SK-N-DZ (cell line): ENCODE measurements at regions not wholly inside any gene's neighbourhood (a gene's known extent, or its start where the extent isn't known, plus 50 kb on each side); places are given as distances from the start of the nearest gene placed in this dataset.

Experiments
- DNase-seq: peaks from one replicate; pipeline ENCODE4 v3.0.0-alpha.2; 2015; ENCODE audit warnings: low spot score

DNA sequence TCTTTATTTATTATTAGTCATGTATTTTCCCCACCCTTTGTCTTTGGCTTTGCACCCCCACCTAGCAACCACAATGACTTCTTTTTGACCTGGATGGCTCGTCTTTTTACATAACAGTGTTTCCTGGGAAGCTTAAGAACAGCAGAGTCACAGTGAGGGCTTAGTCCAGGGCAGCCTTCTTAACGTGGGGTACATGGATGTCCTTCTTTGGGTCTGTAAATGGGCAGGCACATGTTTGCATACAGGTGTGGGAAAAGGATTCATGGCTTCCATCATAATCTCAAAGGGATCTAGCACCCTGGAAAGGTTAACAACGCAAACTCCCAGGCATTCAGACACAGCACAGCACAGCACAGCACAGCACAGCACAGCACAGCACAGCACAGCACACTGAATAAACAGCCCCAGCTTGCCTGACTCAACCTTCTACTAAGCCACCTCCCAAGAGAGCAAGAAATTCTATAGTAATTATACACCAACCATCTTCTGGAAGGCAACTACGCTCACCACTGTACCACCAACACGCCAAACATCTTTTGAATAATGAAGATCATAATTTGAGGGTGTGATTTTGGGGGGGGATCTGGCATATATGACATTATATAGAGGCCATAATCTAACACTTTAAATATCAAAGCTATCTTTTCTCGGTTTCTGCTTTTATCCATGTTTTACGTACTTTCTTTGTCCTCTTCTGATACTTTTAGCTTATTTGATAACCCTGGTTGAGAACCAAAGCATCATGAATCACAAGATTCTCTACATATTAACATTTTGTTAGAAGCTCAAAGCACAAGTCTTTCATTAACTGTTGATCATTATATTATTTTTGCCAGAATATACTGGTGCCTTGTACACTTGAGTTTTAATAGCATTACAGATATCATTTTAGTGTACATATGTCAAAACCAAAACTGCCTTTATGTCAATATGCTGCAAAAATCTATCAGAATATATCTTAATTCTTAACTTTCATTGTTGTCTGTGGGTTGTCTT is 177.2 kb upstream of the KLF14 start:
- no peak for DNase-seq

DNA sequence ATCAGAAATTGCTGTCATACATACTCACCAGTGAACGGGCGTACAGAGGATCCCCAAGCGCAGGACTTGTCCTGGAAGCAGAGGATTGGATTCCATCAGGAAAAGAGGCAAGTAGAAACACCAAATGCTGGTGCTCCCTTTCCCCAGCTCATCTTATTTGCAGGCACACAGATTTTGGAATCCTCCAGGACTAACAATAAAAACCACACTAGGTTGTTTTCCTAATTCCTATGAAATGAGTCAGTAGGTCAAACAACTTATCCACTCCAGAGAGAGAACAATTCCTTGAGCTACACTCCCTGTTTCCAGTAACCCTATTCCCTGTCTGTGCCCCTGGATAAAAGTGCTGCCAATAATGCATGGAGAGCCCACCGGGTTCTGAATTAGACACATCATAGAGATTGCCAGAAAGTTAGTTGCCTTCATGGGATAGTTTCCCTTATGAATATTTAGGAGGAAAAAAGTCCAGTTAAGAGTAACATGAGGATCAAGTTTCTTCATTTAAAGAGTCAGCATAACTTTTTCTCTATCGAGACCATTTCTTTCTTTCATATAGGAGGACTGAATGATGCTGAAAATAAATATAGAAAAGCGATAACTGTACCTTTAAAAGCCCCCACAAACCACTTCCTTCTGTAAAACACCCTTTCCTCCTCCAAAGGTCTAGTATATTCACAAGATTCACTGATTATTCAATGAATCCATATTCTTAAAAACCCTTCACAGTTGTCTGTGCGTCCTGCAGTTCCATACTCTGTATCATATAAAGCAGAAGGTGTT is 178.3 kb upstream of the KLF14 start:
- DNase-seq, result no peak

GRCh38 chr7:130912862-130913638 is 179.0 kb upstream of the KLF14 start:
- no peak for DNase-seq

DNA sequence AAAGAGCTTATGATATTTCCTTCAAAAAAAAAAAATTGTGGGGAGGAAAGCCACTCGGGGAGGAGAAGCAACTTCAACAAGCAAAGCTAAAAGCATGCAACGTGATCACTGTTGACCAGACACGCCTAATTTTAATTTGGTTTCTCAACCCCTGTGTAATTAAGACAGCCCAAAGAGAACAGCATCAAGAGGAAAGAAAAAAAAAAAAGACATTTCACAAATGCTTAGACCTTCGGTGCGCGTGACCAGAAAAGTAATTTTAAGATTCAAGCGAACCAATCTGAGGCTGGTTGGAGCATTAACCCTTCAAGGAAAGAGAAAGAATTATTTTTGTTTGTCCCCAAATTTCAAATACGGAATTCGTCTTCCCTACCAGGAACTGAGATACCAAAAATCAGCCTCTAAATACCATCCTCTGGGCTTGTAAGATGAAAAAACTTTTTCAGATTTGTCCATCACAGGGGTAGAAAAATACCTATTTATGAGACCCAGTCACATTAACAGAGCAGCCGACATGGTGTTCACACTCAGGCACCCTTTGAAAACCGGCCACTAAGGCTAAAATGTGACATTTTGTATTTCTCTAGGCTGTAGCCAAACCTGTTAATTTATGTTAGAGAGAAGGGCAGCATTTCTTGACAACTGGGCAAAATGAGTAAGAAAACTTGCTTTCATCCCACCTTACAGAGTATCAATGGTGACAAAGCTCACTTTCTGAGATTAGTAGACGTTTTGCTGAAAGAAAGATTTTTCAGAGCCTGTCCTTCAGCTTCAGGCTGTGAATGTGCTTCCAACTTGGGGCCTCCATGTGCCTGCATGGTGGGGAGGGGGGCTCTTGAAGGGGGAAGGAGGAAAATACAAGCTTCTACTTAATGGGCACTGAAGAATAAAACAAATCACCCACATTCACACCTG is 179.9 kb upstream of the KLF14 start:
- no peak for DNase-seq

DNA sequence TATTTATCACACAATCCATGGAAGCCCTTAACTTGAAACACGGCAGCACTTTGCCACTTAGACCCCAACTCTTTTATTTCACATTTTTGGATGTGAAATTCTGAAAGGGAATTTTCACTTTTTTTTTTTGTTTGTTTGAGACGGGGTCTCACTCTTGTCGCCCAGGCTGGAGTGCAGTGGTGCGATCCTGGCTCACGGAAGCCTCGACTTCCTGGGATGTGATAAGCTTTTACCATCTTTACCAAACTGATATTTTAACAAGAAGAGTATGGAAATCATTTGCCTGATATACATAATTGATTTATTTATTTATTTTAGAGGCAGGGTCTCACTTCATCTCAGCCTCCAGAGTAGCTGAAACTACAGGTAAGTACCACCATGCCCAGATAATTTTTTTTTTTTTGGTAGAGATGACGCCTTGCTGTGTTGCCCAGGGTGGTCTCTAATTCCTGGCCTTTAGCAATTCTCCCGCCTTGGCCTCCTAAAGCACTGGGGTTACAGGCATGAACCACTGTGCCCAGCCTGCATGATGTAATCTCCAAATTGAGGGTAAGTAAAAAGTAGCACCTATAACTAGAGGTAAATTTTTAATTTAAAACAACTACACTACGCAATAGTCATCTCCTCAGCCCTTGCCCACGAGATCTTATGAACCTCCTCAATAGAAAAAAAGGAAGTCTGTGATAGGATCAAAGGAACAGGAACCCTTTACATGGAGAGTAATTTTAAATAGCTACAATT is 180.7 kb upstream of the KLF14 start:
- DNase-seq, result no peak

GRCh38 chr7:130917669-130918128 is 183.7 kb upstream of the KLF14 start:
- DNase-seq, result no peak

DNA sequence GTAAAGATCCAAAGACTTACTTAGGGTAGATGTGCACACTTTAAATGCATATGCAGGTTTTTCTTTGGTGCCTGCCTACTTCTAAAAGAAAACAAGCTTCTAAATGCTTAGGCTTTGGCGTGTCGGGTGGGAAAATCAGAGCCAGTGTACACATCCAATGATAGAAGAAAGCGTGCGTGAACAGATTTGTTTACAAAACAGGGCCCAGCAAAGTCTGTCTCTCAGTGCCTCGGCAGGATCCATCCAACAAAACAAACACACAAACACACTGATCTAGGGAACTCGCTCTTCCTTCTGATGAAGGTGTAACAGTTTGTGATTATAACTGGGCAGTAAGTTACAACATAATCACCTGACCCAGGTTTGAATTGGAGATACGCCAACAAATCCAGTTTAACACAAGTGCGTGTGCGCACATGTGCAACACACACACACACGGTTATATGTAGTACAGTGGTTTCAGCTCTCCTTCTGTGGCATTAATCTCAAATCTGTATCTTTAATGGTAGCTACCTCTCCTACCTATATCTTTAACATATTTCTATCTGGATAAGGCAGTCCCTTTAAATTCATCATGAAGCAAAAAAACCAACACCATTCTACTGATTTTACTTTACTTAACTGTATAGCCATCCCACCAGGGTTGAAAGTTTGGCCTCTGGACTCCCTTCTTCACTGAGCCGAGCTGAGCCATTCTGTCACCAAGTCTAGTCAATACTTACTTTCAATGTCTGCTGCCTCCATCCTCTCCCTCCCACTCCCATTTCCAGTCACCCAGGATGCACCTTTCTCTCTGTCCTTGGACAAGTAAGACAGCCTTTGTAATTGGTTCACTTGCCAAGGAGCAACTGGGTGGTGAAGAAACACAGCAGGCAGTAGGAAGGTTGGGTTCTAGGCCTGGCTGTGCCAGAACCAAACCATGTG is 184.4 kb upstream of the KLF14 start:
- no peak for DNase-seq

DNA sequence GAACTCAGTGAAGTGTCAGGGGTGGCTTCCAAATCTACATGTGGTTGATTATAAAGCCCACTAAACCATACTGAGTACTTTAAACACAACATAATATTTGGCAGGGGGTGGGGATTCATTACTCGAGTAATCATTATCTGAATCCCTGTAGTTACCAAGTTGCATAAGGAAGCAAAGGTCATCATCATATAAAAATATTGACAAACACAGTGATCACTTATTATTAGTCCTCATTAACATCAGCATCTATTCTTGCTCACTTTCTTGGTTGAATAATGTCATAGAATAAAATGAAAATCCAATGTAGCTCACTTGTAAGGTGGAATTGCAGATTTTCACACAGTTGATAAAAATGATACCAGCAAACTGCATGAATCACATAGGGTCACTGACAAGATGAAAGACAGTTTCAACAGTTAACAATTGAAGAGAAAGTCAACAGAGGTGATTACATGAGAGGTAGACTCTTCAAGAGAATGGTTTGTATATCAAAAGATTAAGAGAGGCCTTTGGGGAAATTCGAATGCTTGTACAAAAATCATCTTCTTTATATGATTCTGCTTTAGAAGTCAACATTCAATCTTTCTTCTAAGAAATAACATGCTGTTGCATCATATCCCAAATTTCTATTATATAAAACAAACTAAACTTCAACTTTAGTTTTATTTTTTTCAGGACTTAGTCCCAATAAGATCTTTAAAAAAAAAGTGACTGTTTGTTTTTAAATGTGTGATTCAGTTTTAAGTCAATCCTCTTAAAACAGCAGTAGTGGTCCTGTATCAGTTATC is 185.5 kb upstream of the KLF14 start:
- DNase-seq, result no peak

- DNase-seq, result no peak
Observed at GRCh38 chr7:130920122-130920521, 186.1 kb upstream of the KLF14 start.

DNA sequence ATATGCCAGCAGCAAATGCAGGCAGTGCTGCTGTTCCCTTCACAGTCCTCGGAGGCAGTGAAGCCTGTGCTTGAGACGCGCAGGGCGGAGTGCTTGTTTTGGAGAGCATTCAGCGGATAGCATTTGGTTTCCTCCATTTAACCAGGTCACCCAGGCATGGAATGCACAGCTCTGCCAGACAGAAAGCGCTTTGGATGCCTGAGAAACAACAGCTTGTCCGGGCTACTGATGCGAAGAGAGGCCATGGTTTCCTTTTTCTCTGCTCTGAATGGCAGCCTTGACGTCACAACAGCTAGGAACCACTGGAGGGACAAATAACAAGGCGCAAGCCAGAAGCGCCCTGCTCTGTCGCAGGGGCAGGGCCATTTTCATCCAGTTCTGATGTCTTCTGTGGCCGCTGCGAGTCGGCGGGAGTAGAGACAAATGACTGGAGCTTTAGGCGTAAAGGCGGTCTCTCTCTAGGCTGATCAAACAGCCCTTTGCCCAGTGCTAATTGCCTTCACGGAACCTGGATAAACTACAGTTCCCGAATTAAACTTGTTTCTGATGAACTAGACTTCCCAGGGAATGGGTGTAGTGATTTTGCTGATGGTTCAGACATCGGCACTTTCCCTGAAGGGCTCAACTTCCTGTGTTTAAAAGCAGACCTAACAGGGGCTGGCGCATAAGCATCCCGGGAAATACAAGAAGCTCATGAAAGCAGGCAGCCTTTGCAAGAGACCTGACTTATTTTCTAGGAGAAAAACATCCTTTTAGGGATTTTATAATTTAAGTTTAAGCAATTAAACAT is 187.6 kb upstream of the KLF14 start:
- peak; percentile 38 for DNase-seq

GRCh38 chr7:130922206-130923112 is 188.5 kb upstream of the KLF14 start:
- no peak for DNase-seq

DNA sequence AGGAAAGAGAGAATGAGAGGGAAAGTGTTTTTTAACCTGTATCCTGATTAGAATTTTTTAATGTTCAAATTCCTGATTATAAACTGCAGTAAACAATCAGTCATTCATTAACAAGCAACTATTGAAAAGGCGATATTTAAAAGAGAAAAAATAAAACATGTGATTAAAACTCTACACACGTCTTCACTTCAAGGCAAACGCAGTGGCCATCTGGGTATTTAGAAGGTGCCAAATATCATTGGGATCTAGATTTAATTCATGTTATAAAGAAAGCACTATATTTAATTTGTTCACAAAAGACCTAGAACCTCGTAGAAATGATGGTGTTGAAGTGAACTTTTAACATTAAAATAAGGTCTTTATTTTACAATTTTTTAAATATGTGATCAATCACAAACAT is 189.4 kb upstream of the KLF14 start:
- DNase-seq, result no peak

DNA sequence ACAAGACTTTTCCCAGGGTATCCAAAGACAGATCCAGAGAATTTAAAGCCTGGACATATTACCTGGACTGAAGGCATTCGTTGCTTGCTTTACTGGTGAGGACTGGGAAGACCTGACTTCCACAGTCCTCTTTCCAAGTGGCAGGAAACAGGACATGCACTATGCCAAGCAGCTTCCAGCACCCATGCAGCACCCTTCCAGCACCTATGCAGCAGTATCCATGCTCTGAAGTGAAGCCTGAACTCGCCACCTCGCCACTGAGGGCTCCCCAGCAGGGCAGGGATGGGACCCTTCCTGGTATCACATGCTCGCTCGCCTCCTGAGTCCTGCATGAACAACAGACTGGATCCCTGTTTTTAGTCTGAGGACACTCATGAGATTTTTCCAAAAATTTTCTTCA is 189.9 kb upstream of the KLF14 start:
- no peak for DNase-seq

DNA sequence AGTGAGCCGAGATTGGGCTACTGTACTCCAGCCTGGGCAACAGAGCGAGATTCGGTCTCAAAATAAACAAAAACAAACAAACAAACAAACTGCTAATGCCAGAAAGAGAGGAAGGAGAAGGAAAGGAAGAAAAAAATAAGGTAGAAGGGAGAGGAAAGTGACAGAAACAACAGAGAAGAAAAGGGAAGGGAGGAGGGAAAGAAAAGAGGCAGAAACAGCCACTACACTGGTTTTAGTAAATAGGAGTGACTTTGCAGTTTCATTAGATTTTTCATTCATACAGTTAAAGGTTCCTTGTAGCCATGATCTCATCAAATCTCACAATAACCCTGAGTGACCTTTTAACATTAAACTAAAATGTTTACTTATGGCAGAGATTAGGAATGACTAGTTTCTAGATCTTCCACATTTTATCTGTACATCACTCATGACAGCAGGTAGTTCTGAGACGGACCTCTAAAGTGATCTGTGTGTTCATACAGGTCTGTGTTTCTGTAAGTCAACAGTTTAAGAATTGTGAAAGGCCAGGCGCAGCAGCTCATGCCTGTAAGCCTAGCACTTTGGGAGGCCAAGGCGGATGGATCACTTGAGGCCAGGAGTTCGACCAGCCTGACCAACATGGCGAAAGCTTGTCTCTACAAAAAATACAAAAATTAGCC is 191.3 kb upstream of the KLF14 start:
- no peak for DNase-seq

DNA sequence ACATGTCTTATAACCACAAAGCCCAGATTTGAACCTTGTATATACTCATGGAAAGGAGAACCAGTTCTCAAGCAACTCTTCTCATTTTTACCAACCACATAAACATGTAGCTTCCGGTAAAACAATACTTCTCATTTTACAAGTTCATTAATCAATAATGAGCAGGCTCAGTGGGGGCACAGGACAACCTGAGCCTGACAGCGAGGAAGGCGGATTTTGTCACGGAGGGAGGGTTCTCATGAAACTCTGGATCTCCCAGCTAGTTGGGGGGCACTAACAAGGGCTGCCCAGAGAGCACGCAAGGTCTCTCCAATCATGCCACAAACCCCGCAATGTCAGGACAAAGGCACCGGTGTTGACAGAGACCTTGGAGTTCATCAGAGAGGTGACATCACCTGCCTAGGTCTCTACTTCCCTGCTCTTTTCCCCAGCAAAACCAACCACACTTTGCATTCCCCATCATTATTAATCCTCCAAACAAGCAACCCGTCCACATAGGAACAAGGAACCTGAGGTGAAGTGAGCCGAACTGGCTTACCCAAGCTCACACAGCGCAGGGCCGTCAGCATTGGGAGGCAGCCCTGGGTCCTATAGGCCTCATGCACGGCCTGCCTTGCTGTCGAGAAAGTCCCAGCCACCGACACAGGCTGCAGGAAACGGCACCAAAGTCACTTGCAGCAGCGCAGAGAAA is 192.1 kb upstream of the KLF14 start:
- no peak for DNase-seq
